Right lobe of liver (tissue), 4 donors: ENCODE measurements at regions not wholly inside any gene's neighbourhood (a gene's known extent, or its start where the extent isn't known, plus 50 kb on each side); places are given as distances from the start of the nearest gene placed in this dataset.

Source experiments
- POLR2A ChIP-seq: fragments of 450-650 bp; IDR thresholded peaks from one replicate; pipeline ENCODE4 v1.6.1; 2017; ENCODE audit warnings: antibody characterized with exemption, mild to moderate bottlenecking
- TF ChIP-seq, protein P1 (sequence below), 4 donors: fragments of 200-600 bp in 3 of 4; fragments of 450-650 bp in 1 of 4; IDR thresholded peaks; one replicate each; pipeline versions ENCODE4 v1.5.1 to v1.8.0; 2016 to 2022; ENCODE audit warnings: antibody characterized with exemption in 4 of 4, mild to moderate bottlenecking in 2 of 4
- donor health status: DM: no; HTN: no; CAD: no.
- donor health status: DM: no; HTN: no; CAD: no.
- donor health status: DM: no; HTN: yes; CAD: no.

DNA sequence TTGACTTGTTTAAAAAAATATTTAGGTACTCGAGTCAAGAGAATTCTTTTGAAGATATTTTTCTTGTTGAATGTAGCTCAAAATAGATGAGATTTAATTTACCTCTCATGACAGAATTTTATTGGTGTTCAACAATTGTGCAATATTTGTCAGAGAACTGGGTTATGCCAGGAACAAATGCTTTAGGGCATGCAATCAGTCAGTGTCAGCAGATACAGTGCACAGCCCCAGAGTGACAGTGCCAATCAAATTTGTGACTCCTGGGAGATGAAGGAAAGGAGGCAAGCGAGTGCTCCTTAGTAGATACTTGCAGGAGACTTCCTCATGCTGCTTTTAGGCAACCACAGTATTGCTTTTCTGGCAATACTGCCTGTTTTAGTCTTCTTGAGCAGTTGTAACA is 81.2 kb upstream of the DSEL start:
- TF ChIP-seq, protein P1, sequence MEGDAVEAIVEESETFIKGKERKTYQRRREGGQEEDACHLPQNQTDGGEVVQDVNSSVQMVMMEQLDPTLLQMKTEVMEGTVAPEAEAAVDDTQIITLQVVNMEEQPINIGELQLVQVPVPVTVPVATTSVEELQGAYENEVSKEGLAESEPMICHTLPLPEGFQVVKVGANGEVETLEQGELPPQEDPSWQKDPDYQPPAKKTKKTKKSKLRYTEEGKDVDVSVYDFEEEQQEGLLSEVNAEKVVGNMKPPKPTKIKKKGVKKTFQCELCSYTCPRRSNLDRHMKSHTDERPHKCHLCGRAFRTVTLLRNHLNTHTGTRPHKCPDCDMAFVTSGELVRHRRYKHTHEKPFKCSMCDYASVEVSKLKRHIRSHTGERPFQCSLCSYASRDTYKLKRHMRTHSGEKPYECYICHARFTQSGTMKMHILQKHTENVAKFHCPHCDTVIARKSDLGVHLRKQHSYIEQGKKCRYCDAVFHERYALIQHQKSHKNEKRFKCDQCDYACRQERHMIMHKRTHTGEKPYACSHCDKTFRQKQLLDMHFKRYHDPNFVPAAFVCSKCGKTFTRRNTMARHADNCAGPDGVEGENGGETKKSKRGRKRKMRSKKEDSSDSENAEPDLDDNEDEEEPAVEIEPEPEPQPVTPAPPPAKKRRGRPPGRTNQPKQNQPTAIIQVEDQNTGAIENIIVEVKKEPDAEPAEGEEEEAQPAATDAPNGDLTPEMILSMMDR (IDR thresholded peaks at IDR 0.05), result no peak
- TF ChIP-seq POLR2A, result no peak
